ENCODE measurements at regions not wholly inside any gene's neighbourhood (a gene's known extent, or its start where the extent isn't known, plus 50 kb on each side); places are given as distances from the start of the nearest gene placed in this dataset.

GRCh38 chr14:71362282-71362681 lies 455.0 kb downstream of the PCNX1 start:
- DNase-seq (ENCODE audit: low read depth): no peak

GRCh38 chr14:71362920-71363584 lies 455.8 kb downstream of the PCNX1 start:
- peak; percentile 64 for DNase-seq (ENCODE audit: low read depth)

GRCh38 chr14:71363946-71364925 lies 457.0 kb downstream of the PCNX1 start:
- DNase-seq (ENCODE audit: low read depth): peak; percentile 72

- no peak for DNase-seq (ENCODE audit: low read depth)
Measured at GRCh38 chr14:71365361-71365760, 458.1 kb downstream of the PCNX1 start.

GRCh38 chr14:71366861-71367260 lies 459.6 kb downstream of the PCNX1 start:
- no peak for DNase-seq (ENCODE audit: low read depth)

GRCh38 chr14:71371711-71372396 lies 464.6 kb downstream of the PCNX1 start:
- peak; percentile 63 for DNase-seq (ENCODE audit: low read depth)

GRCh38 chr14:71372411-71372838 lies 465.2 kb downstream of the PCNX1 start:
- DNase-seq (ENCODE audit: low read depth): peak; percentile 92

GRCh38 chr14:71373773-71374172 lies 466.5 kb downstream of the PCNX1 start:
- no peak for DNase-seq (ENCODE audit: low read depth)

- DNase-seq (ENCODE audit: low read depth): no peak
Measured at GRCh38 chr14:71374989-71375388, 467.7 kb downstream of the PCNX1 start.

GRCh38 chr14:71377099-71377498 lies 469.8 kb downstream of the PCNX1 start:
- DNase-seq (ENCODE audit: low read depth): no peak

GRCh38 chr14:71380271-71380670 lies 473.0 kb downstream of the PCNX1 start:
- peak; percentile 93 for DNase-seq (ENCODE audit: low read depth)

GRCh38 chr14:71381814-71382213 lies 474.6 kb downstream of the PCNX1 start:
- no peak for DNase-seq (ENCODE audit: low read depth)

- no peak for DNase-seq (ENCODE audit: low read depth)
Measured at GRCh38 chr14:71382315-71382714, 475.1 kb downstream of the PCNX1 start.

- DNase-seq (ENCODE audit: low read depth): no peak
Measured at GRCh38 chr14:71383510-71383909, 476.3 kb downstream of the PCNX1 start.

- DNase-seq (ENCODE audit: low read depth): peak; percentile 47
Measured at GRCh38 chr14:71384007-71384845, 477.0 kb downstream of the PCNX1 start.

- no peak for DNase-seq (ENCODE audit: low read depth)
Measured at GRCh38 chr14:71387753-71388152, 480.5 kb downstream of the PCNX1 start.

- no peak for DNase-seq (ENCODE audit: low read depth)
Measured at GRCh38 chr14:71388336-71388735, 481.1 kb downstream of the PCNX1 start.

GRCh38 chr14:71388862-71389261 lies 481.6 kb downstream of the PCNX1 start:
- no peak for DNase-seq (ENCODE audit: low read depth)

GRCh38 chr14:71394386-71394785 lies 487.1 kb downstream of the PCNX1 start:
- DNase-seq (ENCODE audit: low read depth): no peak

- no peak for DNase-seq (ENCODE audit: low read depth)
Measured at GRCh38 chr14:71395151-71395604, 487.9 kb downstream of the PCNX1 start.

GRCh38 chr14:71395636-71396035 lies 488.4 kb downstream of the PCNX1 start:
- DNase-seq (ENCODE audit: low read depth): no peak
